Cardiac fibroblast (primary cell): ENCODE measurements at regions not wholly inside any gene's neighbourhood (a gene's known extent, or its start where the extent isn't known, plus 50 kb on each side); places are given as distances from the start of the nearest gene placed in this dataset.

ENCODE experiments used
- DNase-seq, 2 donors: peaks; one replicate each; pipeline versions ENCODE4 v3.0.0 to v3.0.0-alpha.2; 2010; ENCODE audit warnings: low read depth in 2 of 2
- H3K4me3 ChIP-seq, 2 donors: replicated peaks in 1 of 2; 1 replicate in 1 of 2; 2 replicates in 1 of 2; pipeline ENCODE4 v1.5.1; 2011; ENCODE audit warnings: low read depth in 2 of 2, low read length in 2 of 2, mild to moderate bottlenecking in 2 of 2, moderate library complexity in 1 of 2
- TF ChIP-seq, protein P1 (sequence below): IDR thresholded peaks from one replicate; pipeline ENCODE4 v1.5.1; 2011; ENCODE audit warnings: low read depth, mild to moderate bottlenecking, low read length, inconsistent platforms

DNA sequence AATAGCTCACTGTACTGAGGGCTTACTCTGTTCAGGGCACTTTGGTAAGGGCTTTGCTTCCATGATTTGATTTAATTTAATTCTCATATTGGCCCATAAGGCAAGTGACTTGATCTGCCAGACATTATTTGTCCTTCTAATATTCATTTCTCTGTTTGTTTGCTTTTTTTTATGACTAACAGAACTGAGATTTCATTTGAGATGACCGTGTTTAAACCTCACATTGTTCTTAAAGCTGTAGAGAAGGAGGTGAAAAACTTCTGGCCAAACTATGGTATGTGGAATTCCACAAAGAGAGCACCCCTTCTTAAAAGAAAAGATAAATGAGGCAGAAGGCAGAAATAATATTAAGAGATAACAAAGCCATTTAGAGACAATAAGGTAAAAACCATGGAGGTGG, 775.6 kb upstream of the ACO1 start:
- DNase-seq, result peak in 1 of 2 donors; percentile 25
- TF ChIP-seq, protein P1, sequence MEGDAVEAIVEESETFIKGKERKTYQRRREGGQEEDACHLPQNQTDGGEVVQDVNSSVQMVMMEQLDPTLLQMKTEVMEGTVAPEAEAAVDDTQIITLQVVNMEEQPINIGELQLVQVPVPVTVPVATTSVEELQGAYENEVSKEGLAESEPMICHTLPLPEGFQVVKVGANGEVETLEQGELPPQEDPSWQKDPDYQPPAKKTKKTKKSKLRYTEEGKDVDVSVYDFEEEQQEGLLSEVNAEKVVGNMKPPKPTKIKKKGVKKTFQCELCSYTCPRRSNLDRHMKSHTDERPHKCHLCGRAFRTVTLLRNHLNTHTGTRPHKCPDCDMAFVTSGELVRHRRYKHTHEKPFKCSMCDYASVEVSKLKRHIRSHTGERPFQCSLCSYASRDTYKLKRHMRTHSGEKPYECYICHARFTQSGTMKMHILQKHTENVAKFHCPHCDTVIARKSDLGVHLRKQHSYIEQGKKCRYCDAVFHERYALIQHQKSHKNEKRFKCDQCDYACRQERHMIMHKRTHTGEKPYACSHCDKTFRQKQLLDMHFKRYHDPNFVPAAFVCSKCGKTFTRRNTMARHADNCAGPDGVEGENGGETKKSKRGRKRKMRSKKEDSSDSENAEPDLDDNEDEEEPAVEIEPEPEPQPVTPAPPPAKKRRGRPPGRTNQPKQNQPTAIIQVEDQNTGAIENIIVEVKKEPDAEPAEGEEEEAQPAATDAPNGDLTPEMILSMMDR, result no peak

DNA sequence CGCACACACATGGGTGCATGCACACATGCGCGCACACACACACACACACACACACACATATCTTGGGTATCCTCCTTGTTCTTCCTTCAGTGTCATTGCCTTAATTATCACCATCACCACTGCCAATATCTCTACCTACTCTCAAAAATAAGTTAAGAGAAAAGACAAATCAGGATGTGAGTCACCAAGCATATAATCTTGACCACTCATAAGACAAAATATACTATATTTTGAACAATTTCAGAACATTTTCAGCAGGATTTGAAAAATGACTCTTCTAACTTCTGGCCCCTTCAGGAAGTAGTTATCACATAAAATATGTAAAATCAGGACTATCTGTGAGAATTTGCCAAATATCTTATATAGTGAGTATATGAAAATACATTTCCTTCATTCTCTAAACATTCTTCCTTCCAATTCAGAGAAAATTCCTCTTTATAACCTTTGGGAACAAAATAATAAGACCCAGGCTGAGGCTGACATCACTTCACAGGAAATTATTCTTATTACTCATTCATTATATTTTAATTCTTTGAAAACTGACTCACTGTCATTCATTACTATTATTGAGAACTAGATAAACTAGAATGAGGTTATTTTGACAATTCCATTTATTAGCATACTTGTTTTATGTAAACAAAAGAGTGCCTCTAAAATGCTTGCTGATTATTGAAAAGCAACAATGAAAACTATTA, 772.0 kb upstream of the ACO1 start:
- no peak overlapping the region for H3K4me3 ChIP-seq
- TF ChIP-seq, protein P1, result no peak
- peak; percentile 6 to 51 for DNase-seq

More for the DNA sequence above, 775.6 kb upstream of the ACO1 start:
- no peak overlapping the region for H3K4me3 ChIP-seq

- no peak overlapping the region for H3K4me3 ChIP-seq
- DNase-seq, result no peak
- TF ChIP-seq, protein P1, result no peak
Measured at GRCh38 chr9:31615966-31616365, 768.5 kb upstream of the ACO1 start.

- H3K4me3 ChIP-seq, result no peak overlapping the region
- TF ChIP-seq, protein P1, result no peak
- DNase-seq, result no peak
Measured at GRCh38 chr9:31623511-31623910, 760.9 kb upstream of the ACO1 start.

GRCh38 chr9:31629292-31629691, 755.2 kb upstream of the ACO1 start:
- TF ChIP-seq, protein P1, result no peak
- no peak overlapping the region for H3K4me3 ChIP-seq
- no peak for DNase-seq

GRCh38 chr9:31637265-31637664, 747.2 kb upstream of the ACO1 start:
- H3K4me3 ChIP-seq, result no peak overlapping the region
- TF ChIP-seq, protein P1, result no peak
- DNase-seq, result no peak

- DNase-seq, result no peak
- TF ChIP-seq, protein P1, result no peak
- H3K4me3 ChIP-seq, result no peak overlapping the region
Measured at GRCh38 chr9:31637861-31638260, 746.6 kb upstream of the ACO1 start.
